Thoracic aorta (tissue), 2 donors: ENCODE measurements at regions not wholly inside any gene's neighbourhood (a gene's known extent, or its start where the extent isn't known, plus 50 kb on each side); places are given as distances from the start of the nearest gene placed in this dataset.

Source experiments
- ATAC-seq: fragments of 150-250 bp; one replicate; pipeline ENCODE4 v1.8.0; 2017; ENCODE audit warnings: low read depth; ENCODE audit not compliant: insufficient number of reproducible peaks, low FRiP score
- DNase-seq: peaks from one replicate; pipeline ENCODE4 v3.0.0-alpha.2; 2020; ENCODE audit warnings: low spot score
- H3K27ac ChIP-seq, 2 donors: fragments of 200-600 bp; sonication (generic); 1 replicate in 1 of 2; 2 replicates in 1 of 2; pipeline ENCODE4 v1.5.1; 2016; ENCODE audit warnings: mild to moderate bottlenecking in 2 of 2, moderate library complexity in 2 of 2
- H3K27me3 ChIP-seq: fragments of 200-600 bp; sonication (generic); replicated peaks from 2 replicates; pipeline ENCODE4 v1.6.0; 2016; ENCODE audit warnings: mild to moderate bottlenecking; ENCODE audit not compliant: insufficient read depth
- H3K36me3 ChIP-seq: fragments of 200-600 bp; sonication (generic); one replicate; pipeline ENCODE4 v1.5.1; 2016
- H3K4me1 ChIP-seq, 2 donors: fragments of 200-600 bp; sonication (generic); 1 replicate in 1 of 2; 2 replicates in 1 of 2; pipeline versions ENCODE4 v1.5.1 to v1.6.0; 2016; ENCODE audit warnings: low read depth in 2 of 2, mild to moderate bottlenecking in 1 of 2; ENCODE audit not compliant: control insufficient read depth in 1 of 2
- H3K4me3 ChIP-seq: fragments of 200-600 bp; sonication (generic); 2 replicates; pipeline ENCODE4 v1.5.1; 2016; ENCODE audit warnings: mild to moderate bottlenecking
- H3K9me3 ChIP-seq: fragments of 200-600 bp; sonication (generic); 2 replicates; pipeline ENCODE4 v1.5.1; 2016
- CTCF ChIP-seq: fragments of 200-600 bp; sonication (generic); IDR thresholded peaks from one replicate; pipeline ENCODE4 v1.5.1; 2019; ENCODE audit warnings: antibody characterized with exemption

GRCh38 chr6:113512576-113512975 lies 344.6 kb upstream of the MARCKS start:
- Histone ChIP-seq H3K36me3 (no peaks in the 10 kb centered on the region), H3K4me1 (no peaks in the 10 kb centered on the region), H3K27me3 (no peaks in the 10 kb centered on the region), H3K27ac (no peak overlapping the region), H3K4me3 (no peak overlapping the region), H3K9me3 (no peaks in the 10 kb centered on the region)
- TF ChIP-seq CTCF: no peak
- no peak for DNase-seq
- no peak for ATAC-seq

- no peak for TF ChIP-seq CTCF
- Histone ChIP-seq H3K4me3 (no peak overlapping the region), H3K9me3 (no peaks in the 10 kb centered on the region), H3K4me1 (no peaks in the 10 kb centered on the region), H3K36me3 (no peaks in the 10 kb centered on the region), H3K27me3 (no peaks in the 10 kb centered on the region), H3K27ac (no peak overlapping the region)
- DNase-seq (no peak), ATAC-seq (no peak)
These were observed 344.1 kb upstream of the MARCKS start for GRCh38 chr6:113513086-113513485.

DNA sequence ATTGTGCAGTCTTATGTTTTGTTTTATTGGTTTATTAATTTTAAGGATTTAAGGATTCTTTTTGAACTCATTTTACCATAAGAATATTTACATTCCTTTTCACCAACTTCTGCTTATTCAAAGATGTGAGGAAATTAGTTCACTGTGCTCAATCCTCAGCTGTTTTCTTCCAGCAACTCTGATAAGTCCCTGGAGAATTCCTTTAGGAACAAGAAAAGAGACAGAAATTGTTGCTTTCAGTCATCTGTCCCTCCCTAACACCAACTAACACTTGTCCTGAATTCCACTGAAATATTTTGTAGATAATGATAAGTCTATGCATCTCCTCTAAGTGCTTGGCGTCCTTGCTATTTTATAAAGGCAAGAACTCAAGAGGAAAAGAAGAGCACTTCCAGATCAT lies 334.8 kb upstream of the MARCKS start:
- no peaks in the 10 kb centered on the region for H3K36me3 ChIP-seq
- TF ChIP-seq CTCF: no peak
- no peak overlapping the region for H3K27ac ChIP-seq
- H3K4me3 ChIP-seq: no peak overlapping the region
- H3K27me3 ChIP-seq: no peaks in the 10 kb centered on the region
- H3K9me3 ChIP-seq: no peaks in the 10 kb centered on the region
- DNase-seq: no peak
- ATAC-seq: no peak
- no peaks in the 10 kb centered on the region for H3K4me1 ChIP-seq

GRCh38 chr6:113524826-113525225 lies 332.3 kb upstream of the MARCKS start:
- no peak for ATAC-seq
- no peaks in the 10 kb centered on the region for H3K4me1 ChIP-seq
- TF ChIP-seq CTCF: no peak
- DNase-seq: no peak
- no peaks in the 10 kb centered on the region for H3K27me3 ChIP-seq
- no peak overlapping the region for H3K27ac ChIP-seq
- H3K36me3 ChIP-seq: no peaks in the 10 kb centered on the region
- no peak overlapping the region for H3K4me3 ChIP-seq
- H3K9me3 ChIP-seq: no peaks in the 10 kb centered on the region

DNA sequence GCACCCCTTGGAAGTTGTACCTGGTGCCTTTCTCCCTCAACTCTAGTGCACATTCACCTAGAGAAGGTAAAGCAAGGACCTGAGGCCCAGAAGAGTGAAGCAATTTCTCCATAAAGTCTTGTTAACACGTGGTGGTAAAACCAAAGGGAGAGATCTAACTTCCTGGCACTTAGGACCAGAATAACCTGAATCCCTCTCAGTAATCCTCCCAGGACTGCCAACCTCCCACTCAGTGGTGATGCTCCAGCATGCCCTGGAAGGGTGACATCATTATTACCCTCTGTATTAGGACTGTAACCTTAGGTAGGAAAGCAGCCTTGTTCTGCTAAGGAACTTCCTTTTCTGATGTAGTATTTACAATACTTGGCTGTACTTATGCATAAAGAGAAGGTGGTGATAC lies 330.6 kb upstream of the MARCKS start:
- DNase-seq: no peak
- Histone ChIP-seq H3K27me3 (no peaks in the 10 kb centered on the region), H3K9me3 (no peaks in the 10 kb centered on the region), H3K36me3 (no peaks in the 10 kb centered on the region), H3K4me3 (no peak overlapping the region), H3K27ac (no peak overlapping the region), H3K4me1 (no peaks in the 10 kb centered on the region)
- no peak for TF ChIP-seq CTCF
- ATAC-seq: no peak
